ENCODE measurements at regions not wholly inside any gene's neighbourhood (a gene's known extent, or its start where the extent isn't known, plus 50 kb on each side); places are given as distances from the start of the nearest gene placed in this dataset.

GRCh38 chr20:7420345-7420744 is 519.9 kb downstream of the HAO1 start:
- intact Hi-C loops (cut with DNase I), result no loop called here
- no peak for DNase-seq (ENCODE audit: low spot score)

- intact Hi-C loops (cut with DNase I), result no loop called here
- no peak for DNase-seq (ENCODE audit: low spot score)
These were observed 513.3 kb downstream of the HAO1 start for GRCh38 chr20:7426890-7427496.

- no peak for DNase-seq (ENCODE audit: low spot score)
- intact Hi-C loops (cut with DNase I), result no loop called here
These were observed 511.3 kb downstream of the HAO1 start for GRCh38 chr20:7428946-7429345.

GRCh38 chr20:7432612-7433011 is 507.6 kb downstream of the HAO1 start:
- DNase-seq (ENCODE audit: low spot score), result no peak
- intact Hi-C loops (cut with DNase I), result no loop called here

- DNase-seq (ENCODE audit: low spot score), result no peak
- intact Hi-C loops (cut with DNase I), result no loop called here
These were observed 502.9 kb downstream of the HAO1 start for GRCh38 chr20:7437311-7437710.

GRCh38 chr20:7449269-7449668 is 491.0 kb downstream of the HAO1 start:
- DNase-seq (ENCODE audit: low spot score), result no peak

GRCh38 chr20:7452890-7453289 is 487.4 kb downstream of the HAO1 start:
- no peak for DNase-seq (ENCODE audit: low spot score)
- intact Hi-C loops (cut with DNase I), result no loop called here

More at GRCh38 chr20:7449269-7449668, 491.0 kb downstream of the HAO1 start:
- intact Hi-C loops (cut with DNase I), result no loop called here

GRCh38 chr20:7454047-7454446 is 486.2 kb downstream of the HAO1 start:
- no peak for DNase-seq (ENCODE audit: low spot score)
- intact Hi-C loops (cut with DNase I), result no loop called here

- intact Hi-C loops (cut with DNase I), result no loop called here
- DNase-seq (ENCODE audit: low spot score), result no peak
These were observed 481.8 kb downstream of the HAO1 start for GRCh38 chr20:7458459-7458858.

- intact Hi-C loops (cut with DNase I), result no loop called here
- DNase-seq (ENCODE audit: low spot score), result no peak
These were observed 481.2 kb downstream of the HAO1 start for GRCh38 chr20:7459083-7459482.

- DNase-seq (ENCODE audit: low spot score), result no peak
- intact Hi-C loops (cut with DNase I), result no loop called here
These were observed 477.0 kb downstream of the HAO1 start for GRCh38 chr20:7463290-7463689.

GRCh38 chr20:7470912-7471311 is 469.3 kb downstream of the HAO1 start:
- intact Hi-C loops (cut with DNase I), result no loop called here
- no peak for DNase-seq (ENCODE audit: low spot score)

GRCh38 chr20:7490288-7490687 is 450.0 kb downstream of the HAO1 start:
- intact Hi-C loops (cut with DNase I), result no loop called here
- DNase-seq (ENCODE audit: low spot score), result no peak

- no peak for DNase-seq (ENCODE audit: low spot score)
- intact Hi-C loops (cut with DNase I), result no loop called here
These were observed 448.0 kb downstream of the HAO1 start for GRCh38 chr20:7492257-7492656.

GRCh38 chr20:7493311-7493710 is 446.9 kb downstream of the HAO1 start:
- intact Hi-C loops (cut with DNase I), result no loop called here
- no peak for DNase-seq (ENCODE audit: low spot score)

- DNase-seq (ENCODE audit: low spot score), result no peak
- intact Hi-C loops (cut with DNase I), result no loop called here
These were observed 443.8 kb downstream of the HAO1 start for GRCh38 chr20:7496394-7496991.

GRCh38 chr20:7497985-7498384 is 442.3 kb downstream of the HAO1 start:
- no peak for DNase-seq (ENCODE audit: low spot score)
- intact Hi-C loops (cut with DNase I), result no loop called here

GRCh38 chr20:7499201-7499600 is 441.1 kb downstream of the HAO1 start:
- intact Hi-C loops (cut with DNase I), result no loop called here
- DNase-seq (ENCODE audit: low spot score), result no peak

- intact Hi-C loops (cut with DNase I), result no loop called here
These were observed 440.0 kb downstream of the HAO1 start for GRCh38 chr20:7500231-7500663.

GRCh38 chr20:7503501-7503900 is 436.8 kb downstream of the HAO1 start:
- peak; percentile 75 for DNase-seq (ENCODE audit: low spot score)
- intact Hi-C loops (cut with DNase I), result no loop called here

More at GRCh38 chr20:7500231-7500663, 440.0 kb downstream of the HAO1 start:
- no peak for DNase-seq (ENCODE audit: low spot score)

- intact Hi-C loops (cut with DNase I), result no loop called here
These were observed 435.0 kb downstream of the HAO1 start for GRCh38 chr20:7505152-7505834.

More at GRCh38 chr20:7505152-7505834, 435.0 kb downstream of the HAO1 start:
- DNase-seq (ENCODE audit: low spot score), result no peak

Measured in cardiac septum (tissue), 1 donor.